NCI-H1436 (cell line): ENCODE measurements at regions not wholly inside any gene's neighbourhood (a gene's known extent, or its start where the extent isn't known, plus 50 kb on each side); places are given as distances from the start of the nearest gene placed in this dataset.

Experiments
- DNase-seq: peaks from one replicate; lab custom pipeline; 2025; lab: John Stamatoyannopoulos, UW

DNA sequence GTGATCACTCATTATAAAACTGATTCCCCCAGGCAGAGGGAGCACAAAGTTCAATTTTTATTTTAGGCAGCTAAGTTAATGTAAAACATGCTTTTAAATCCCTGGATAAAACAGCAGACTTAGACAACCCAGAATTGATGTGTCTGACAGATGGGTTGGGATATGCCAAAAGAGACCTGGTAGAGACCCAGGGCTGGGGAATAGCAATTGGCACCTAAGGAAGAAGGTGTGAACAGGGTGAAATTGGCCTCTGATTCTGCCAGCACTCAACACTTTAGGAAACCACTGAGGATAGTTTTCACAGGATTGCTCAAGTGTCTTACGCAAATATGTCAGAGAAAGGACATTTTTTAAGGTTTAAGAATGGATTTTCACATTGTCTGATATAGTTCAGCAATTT, 938.2 kb upstream of the CDH8 start:
- no peak for DNase-seq

DNA sequence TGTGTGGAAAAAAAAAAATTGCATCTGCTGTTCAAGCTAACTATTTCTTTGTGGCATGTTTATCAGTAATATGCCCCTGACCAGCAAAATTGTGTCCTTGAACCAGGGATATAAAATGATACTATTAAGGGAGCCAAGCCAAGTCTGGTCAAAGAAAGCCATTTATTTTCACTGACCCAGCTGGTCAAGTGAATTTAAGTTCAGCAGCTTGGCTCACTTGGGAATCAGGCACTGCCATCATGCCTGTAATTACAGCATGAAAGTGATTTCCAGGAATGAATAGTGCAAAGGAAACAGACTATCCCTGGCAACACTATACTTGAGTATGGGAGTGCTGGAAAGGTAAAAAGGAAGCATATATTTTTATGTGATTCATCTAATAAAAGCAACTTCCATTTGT, 934.6 kb upstream of the CDH8 start:
- DNase-seq = no peak

DNA sequence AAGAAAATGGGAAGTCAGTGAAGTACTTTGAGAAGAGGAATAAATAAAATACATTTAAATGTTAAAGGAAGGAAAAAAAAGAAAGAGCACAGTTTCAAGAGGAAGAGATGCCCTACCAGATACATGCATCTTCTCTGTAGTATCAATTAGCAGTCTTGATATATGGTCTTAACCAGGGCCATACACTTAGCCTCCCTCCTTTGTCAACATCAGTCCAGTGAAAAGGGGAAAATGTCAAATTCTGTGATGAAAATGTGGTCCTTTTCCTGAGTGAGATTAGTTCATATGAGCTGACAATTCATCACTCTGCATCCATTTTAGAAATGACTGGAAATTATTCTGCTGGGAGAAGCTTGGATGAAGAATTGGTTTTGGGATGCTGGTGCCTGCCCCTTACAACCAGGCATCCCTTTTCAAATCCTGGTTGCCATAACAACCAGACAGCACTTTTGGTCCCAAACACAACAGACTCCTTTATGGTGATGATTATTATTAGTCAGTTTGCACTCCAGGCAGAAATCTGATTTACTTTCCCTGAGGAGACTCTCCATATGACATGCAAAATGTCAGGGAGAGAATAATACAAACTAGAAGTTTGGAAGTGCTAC, 933.6 kb upstream of the CDH8 start:
- DNase-seq = no peak

DNA sequence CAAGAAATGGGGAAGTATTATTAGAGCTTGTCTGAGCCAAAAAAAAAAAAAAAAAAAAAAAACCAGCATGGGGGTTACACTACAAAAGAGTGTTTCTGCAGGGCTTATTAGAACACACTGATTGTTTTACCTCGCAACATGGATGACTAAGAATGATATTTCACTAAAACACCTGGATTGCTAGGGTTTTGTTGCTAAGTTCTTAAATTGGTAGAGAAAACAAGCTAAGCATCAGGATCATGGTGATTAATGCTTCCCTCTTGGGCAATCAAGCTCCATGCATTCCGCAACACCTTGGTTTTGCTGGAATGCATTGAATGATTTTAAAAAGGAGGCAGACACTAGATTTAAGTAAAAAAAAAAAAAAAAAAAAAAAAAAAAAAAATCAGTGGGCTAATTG, 931.4 kb upstream of the CDH8 start:
- DNase-seq = no peak

DNA sequence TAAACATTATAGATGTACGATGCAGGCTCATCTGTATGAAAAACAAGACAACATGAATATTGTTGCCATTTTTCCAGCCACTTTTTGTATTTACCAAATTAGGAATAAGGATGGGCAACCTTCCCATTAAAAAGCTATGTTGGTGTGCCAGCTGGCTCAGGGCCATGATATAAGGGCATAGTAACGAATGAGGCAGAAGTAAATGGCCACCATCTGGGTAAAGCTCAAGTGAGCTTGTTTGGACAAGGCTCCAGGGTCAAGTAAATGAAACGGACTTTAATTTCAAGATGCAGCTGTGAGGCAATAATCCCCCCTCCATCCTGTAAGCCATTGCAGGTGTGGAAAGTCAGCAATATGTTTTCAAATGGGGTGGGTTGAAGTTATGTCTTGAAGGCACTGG, 930.9 kb upstream of the CDH8 start:
- DNase-seq = no peak

DNA sequence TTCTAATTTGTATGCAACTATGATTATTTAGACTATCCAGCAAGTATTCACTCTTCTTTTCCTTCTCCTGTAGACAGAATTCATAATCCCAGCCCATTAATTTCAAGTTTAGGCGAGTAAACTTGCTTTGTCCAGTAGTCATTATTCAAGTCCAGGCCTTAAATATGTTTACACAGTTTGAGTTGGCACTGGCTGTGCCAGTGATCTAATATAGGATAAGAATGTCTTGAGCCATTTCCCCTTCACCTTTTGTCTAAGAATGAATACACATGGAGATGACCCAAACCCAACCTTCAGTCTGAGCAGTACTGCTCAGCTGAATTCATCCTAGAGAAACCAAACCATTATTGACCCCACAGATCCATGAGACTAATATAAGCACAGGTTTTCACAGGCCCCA, 930.4 kb upstream of the CDH8 start:
- no peak for DNase-seq

DNA sequence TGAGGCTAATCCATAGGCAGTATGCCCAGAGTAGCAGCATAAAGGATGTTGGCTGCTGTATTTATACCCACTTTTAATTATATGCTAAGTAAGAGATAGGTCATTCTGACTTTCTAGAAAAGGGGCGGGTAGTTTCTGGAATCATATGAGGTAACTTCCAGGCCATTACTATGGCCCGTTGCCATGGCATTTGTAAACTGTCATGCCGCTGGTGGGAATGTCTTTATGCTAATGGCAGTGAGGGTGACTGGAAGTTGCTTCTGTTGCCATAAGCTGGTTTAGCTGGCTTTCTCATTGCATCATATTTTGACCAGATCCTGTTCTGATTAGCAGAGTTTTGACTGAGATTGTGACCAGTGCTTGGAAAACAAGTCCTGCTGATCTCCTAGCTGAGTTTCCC, 929.6 kb upstream of the CDH8 start:
- no peak for DNase-seq

DNA sequence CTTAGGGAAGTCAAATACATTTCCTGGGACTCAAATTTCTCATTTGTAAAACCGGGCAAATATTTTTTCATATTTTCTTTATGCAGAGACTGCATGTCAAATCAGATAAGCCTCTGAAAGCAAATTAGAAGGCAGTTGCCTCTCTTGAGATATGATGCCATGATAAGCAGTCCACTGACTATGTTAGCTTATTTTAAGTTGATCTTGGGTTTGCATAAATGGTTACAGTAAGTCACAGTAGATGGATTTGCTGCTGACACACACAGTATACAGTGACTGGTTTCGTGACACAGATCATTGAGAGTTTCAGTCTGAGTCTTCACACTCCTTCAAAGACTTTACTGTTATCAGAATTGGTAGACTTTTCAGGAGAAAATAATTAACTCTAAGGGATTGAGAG, 927.6 kb upstream of the CDH8 start:
- no peak for DNase-seq

DNA sequence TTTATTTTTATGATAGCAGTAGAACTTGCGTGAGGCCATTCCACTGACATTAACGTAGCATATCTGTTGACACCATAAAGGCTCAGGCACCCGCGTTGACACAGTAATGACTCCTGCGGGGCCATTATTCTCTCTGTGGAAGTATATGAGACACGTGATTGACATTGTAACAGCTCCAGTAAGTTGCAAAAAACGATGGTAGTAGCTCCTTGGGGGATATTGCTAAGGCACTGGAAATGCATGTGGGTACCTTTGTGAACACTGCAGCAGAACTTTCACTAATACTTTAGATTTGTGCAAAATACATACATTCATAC, 918.8 kb upstream of the CDH8 start:
- no peak for DNase-seq

DNA sequence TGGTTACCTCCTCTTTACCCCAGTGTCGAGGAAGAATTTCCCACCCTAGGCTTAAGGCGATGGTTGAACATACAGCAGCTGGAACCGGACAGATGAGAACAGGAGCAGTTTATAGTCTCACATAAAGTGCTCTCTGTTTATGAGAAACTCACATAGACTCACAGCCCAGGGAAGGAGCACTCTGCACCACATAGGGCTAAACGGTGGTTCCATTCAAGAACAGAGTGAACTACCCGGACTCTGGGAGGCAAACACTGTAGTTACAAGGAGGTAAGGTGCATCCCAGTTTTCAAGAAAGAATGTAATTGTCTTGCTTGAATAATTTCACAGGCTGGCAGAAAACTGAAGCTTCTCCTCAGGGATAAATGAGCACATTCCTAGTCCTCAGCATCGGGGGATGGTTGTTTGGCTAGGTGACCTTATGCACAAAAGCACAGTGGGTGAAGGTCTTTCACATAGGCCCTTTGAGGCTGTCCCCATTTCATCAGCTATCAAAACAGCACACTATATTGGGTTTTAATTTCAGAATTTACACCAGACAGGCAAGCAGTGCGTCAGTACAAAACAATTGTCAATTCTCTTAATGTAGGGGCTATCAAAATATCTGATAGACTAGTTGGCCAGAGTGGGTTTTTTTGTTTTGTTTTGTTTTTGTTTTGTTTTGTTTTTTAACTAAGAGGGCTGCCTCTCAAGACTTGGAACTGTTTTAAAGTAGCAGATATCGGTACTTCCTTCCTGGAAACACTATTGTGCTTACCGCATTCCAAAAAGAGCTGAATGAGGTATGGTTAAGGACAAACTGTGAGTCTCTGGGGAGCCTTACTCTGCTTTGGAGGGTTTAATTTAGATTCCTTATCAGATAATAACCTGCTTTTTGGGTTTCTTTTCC, 918.1 kb upstream of the CDH8 start:
- DNase-seq = no peak

DNA sequence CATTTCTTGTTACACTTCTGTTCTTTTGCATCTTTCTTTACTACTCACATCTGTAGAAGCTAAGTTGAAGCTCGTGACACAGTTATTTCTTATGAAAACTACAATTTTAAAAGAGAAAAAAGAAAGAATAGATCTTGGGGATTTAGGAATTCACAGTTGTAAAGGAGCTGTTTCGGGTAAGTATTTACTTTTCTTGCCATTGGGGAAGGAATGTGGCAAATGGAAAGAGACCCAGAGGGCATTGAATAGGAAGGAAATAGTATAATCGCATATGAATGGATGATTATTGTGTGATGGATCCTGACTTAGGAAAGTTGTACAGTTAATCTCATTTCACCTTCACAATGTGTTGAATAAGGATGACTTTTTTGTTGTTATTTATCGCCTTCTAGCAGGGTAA, 914.1 kb upstream of the CDH8 start:
- DNase-seq = no peak

DNA sequence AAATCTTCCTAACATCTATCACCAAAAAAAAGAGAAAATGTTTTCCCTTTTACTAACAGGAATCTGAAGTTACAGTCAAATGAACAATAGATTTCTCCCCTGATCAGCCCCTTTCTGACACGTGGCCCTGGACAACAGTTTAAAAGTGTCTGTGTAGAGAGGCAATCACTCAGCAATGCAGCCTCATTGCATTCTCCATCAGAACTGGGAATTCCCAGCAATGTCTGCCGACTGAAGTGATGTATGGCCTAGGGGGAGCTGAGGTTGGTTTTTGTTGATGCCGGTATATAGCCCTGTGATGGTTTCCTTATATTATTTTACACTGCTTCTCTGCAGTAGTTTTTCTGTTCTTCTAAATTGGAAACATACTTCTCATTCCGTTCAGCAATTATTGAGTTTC, 904.3 kb upstream of the CDH8 start:
- DNase-seq = no peak

DNA sequence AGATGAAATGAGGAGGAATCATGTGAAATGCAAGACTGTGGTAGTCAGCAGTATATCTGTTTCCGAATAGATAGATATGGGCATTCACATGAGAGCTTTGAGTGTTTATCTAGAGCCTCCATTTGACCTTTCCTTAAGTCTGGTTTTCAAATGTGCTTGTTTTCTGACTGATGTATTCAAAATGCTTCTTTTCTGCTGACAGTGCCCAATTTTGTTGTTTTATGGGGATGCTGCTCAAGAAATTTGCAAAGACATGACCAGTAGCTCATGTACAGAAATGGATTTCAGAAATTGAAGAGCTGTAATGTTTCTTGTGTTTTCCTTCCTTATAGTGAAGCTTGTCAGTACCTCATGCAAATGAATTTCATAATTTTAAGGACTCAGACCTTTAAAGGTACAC, 903.4 kb upstream of the CDH8 start:
- no peak for DNase-seq

DNA sequence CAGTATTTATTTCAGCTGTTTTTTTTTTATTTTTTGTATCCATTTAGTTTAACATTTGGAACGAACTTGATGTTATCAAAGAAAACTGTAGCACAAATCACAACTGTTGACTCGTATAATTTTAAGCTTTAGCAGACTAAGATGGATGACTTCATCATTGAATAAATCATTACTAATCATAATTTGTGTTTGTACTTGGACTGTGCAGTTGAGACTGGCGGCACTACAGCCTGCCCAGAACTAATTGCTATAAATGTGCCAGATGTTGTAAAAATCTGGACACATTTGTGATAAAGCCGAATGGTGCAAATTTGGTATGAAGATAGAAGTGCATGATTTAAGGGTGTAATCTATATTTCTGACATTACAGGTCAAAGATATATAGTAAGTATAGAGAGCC, 897.7 kb upstream of the CDH8 start:
- no peak for DNase-seq

DNA sequence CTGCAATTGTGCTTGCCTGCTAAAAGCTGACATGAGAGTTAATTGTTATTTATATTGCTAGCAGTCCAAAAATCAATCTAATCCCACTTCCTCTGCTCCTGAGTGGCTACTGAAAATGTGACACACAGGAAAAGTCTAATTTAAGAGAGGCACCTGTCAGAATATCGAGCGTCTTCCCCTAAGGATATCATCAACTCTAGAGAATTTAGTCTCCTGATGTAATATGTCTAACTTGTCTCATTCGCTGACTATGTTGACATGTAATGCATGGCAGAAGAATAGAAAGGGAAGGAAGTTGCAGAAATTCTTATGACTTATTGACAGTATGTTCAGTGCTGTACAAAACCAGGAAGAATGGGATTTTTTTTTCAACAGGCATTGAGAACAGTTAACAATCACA, 893.4 kb upstream of the CDH8 start:
- DNase-seq = no peak

DNA sequence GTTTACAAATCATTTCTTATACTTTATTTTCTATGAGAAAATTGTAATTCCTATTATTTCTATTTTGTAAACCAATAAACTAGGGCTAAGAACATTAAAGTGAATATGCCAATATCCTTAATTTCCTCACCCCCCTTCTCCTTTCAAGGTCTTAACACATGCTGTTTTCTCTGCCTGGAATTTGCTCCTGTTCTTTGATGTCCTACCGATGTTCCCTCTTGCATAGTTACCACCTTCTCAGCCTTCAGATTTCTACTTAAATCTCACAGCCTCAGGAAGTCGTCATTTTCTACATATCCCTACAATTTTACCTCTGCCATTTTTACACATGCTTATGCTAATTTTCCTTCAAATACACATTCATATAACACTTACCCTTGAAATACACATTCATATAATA, 890.9 kb upstream of the CDH8 start:
- DNase-seq = no peak

DNA sequence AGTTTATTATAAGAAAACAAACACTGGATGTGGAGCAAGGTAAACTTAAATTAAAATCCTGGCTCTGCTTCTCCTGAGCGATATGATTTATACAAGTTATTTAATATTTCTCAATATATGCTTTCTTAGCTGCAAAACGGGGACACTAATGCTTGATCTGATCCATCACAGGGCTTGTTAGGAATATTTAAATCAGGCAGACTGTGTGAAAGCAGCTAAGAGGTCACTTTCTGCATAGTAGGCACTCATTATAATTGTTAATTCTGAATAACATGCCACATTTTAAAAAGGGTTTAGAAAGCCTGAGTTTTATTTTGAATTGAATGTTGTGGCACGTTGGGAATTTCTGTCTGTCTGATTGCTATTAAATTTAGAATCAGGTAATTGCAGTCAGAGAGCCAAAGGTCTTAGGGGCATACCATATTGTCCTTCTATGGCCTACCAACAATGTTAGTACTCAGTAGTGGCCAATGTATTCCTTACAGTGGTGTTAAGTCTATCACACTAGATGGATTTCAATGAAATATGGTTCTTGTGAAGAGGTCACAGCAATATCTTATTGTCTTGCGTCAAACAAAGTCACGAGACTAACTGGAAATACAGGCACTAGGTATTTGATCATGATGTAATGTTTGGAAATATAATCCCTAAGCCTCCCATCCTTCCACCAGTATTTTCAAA, 890.0 kb upstream of the CDH8 start:
- DNase-seq = no peak

DNA sequence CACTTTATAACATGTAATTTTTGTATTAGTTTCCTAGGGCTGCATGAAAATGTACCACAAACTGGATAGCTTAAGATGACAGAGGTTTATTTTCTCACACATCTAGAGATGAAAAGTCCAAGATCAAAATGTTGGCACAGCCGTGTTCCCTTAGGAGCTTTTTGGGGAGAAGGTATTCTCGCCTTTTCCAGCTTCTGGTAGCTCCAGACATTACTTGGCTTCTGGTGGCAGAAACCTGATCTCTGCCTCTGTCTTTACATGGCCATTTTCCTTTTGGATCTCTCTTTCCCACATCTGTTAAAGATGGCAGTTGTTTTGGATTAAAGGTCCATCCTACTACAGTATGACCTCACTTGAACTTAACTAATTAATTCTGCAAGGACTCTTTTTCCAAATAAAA, 885.7 kb upstream of the CDH8 start:
- DNase-seq = no peak

DNA sequence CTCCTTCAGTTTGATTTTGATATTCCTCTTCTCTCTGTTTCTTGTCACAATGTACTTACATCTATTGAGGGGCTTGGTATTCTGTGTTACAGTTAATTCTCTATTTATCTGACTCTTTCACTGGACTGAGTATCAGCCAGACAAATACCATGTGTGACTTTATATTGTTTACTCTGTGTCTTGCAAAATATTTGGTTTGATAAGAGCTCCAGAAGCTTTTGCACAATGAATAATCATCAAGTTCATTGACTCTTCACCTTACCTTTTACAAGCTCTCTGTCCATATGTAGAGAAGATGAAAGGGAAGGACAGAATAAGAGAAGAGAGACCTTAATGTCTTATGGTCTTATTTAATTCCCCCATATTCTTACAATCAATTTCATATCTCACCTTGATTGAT, 877.7 kb upstream of the CDH8 start:
- DNase-seq = no peak

DNA sequence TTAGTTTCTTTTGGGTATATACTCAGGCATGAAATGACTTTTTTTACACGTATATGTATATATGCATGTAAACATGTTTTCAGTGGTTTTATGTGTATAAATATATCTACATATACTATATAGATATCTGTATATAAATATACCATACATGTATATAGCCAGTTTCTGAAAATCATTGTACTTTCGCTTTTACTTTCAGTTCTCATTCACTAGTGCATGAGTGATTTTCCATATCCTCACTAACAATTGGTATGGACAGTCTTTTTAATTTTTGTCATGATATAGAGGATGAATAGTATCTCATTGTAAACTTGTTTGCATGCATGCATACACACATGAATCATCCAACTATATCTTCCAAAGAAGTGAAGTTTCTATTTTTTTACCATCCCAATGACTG, 877.1 kb upstream of the CDH8 start:
- DNase-seq = no peak

DNA sequence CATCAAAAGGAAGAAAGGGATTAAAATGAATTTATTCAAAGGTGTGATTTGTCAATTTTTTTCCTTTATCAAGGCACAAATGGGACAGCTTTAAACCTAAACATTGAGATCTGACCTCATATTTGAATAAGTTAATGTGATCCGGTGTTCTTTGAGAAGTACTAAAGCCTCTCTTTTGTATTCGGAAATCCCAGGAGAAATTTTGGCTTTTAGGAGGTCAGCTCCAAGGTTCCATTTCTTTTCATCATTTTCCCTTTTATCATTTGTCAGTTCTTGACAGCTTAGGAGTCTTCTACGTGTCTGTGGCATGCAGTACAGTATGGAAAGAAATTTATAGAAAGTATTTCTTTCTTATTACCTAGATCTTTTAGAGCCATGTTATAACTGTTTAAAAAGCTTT, 873.4 kb upstream of the CDH8 start:
- no peak for DNase-seq

DNA sequence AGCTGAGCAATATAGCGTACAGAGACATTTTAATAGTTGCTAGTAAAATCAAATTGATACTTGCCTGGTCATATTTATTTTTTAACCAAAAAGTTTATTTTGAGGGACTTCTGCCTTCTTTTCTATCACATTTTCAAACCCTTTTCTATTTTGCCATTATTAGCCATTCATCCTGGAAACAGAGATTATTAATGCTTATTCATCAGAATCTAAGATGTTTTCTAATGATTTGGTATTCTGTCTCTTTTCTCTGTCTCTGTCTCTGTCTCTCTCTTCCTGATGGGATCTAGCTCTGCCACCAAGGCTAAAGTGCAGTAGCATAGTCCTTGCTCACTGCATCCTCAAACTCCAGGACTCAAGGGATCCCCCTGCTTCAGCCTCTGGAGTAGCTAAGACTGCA, 871.3 kb upstream of the CDH8 start:
- DNase-seq = no peak

DNA sequence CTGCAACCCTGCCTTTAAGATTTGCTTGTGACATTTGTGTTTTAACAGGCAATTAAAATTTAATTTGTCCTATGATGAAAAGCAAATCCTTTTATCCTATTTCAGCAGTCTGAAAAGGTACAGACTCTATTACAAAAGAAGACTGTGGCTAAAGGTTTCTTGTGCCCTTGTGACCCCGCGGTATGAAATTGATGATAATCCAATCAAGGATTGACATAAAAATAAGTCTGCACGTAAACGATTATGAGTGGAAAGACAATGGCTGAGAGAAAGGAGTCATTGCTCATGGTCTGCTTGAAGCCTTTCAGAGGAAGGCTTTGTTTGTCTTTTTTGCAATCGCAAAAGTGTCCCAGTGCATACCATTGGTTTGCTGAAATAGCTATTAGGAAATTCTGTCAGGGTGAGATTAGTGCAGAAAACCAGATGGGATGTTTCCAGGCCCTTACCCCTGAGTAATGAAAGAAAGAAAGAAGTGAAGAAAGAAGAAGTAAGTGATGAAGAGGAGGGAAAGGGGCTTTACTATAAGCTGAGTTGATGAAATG, 867.8 kb upstream of the CDH8 start:
- no peak for DNase-seq
